Hematopoietic multipotent progenitor cell treated with erythropoietin and hydrocortisone succinate and interleukin-3 and kit ligand, for 6 days (in vitro differentiated cells): ENCODE measurements at regions not wholly inside any gene's neighbourhood (a gene's known extent, or its start where the extent isn't known, plus 50 kb on each side); places are given as distances from the start of the nearest gene placed in this dataset.
"Not testable (repeated sequence)": the region's sequence is repeated elsewhere in the genome, so short reads cannot be mapped to it uniquely, and the experiment has no call there.

ENCODE experiments used
- DNase-seq: peaks from one replicate; pipeline ENCODE4 v3.0.0-alpha.2; 2015

DNA sequence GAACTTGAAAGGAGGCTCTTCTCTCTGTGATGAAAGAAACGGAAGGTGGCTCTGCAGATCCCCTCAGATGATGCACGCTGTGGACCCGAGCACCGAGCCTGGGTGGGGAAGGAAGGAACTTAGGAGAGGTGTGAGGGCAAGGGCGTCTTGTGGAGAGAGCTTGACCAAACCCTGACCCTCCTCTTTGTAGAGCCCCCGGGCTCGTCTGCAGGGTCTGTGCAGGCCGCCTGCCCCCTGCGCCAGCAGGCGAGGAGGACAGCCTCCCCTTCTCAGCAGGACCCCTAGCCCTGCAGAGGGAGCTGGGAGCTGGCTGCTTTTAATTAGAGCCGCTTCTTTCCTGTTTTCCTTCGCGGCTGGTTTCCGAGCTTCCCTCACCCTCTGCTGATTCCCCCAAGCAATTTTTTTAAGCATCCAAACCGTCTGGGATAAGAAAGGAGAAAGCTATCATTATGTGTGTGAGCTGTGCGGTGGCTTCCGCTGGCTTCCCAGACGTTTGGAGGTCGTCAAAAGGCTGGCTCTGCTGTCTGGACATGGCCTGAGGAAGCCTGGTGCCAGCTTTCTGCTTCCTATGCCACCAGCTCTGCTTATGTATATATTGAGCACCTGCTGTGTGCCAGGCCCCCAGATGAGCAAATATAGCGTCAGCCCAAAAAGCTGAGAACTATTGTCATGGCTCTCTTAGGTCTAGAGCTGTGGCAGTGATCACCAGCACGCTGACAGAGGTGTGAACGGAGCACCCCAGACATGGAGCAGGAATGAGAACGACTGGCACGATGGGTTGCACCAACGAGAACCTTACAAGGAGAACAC is 160.2 kb upstream of the IRF2BP2 start:
- no peak for DNase-seq

GRCh38 chr1:234769284-234769985 is 159.5 kb upstream of the IRF2BP2 start:
- DNase-seq = no peak

DNA sequence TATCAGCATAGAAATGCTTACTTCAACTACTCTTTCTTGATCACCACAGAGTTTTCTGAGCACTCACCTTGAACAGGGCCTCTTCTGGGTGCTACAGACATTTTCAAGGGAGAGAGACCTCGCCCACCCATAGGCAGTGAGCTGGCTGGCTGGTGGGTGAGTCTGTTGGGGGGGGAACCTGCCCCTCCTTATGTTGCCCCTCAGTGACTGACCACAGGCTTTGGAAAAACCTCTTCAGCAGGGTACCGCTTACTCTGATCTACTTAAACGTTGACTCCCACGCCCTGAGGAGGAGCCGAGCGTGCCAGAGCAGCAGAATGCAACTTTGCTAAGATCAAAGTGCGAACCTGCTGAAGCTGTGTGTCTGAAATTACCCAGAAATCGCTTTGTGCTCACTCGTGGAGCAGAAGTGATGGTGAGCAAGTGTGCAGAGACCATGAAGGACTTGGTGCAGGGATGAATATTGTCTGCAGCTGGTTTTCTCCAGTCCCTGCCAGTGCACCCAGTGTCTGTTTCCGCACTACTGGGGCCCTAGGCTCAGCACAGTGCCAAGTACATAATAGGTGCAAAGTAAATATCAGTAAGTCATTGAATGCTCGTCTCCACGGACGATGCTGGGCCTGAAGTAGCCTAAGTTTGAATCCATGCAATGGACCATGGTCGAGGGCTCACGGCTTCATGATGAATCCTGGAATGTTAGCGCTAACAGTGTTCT is 158.7 kb upstream of the IRF2BP2 start:
- DNase-seq = no peak

GRCh38 chr1:234768171-234768568 is 158.2 kb upstream of the IRF2BP2 start:
- DNase-seq = no peak

DNA sequence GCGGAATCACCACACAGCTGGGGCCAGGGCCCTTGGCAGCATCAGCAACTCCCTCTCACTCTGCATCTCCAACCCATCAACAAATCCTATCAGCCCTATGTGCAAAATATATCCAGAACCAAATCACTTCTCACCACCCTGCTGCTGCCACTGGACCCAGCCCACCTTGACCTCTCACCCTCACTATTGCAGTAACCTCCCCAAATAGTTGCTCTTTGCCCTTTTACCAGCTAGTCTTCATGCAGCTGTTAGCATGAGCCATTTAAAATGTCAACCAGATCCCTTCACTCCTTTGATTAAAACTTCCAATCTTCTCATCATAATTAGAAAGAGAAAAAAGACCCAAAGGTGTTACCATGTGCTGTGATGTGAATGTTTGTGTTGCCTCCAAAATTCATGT is 155.7 kb upstream of the IRF2BP2 start:
- no peak for DNase-seq

GRCh38 chr1:234765181-234765580 is 155.2 kb upstream of the IRF2BP2 start:
- no peak for DNase-seq

GRCh38 chr1:234763910-234764309 is 153.9 kb upstream of the IRF2BP2 start:
- DNase-seq = no peak

GRCh38 chr1:234763367-234763766 is 153.4 kb upstream of the IRF2BP2 start:
- DNase-seq = peak; percentile 56

DNA sequence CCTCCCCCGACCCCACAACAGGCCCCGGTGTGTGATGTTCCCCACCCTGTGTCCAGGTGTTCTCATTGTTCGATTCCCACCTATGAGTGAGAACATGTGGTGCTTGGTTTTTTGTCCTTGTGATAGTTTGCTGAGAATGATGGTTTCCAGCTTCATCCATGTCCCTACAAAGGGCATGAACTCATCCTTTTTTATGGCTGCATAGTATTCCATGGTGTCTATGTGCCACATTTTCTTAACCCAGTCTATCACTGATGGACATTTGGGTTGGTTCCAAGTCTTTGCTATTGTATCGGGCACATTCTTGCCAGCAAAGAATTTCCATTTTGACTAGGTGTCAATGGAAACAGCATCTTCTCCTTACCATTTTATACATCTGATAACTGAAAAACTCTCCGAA is 152.1 kb upstream of the IRF2BP2 start:
- DNase-seq = not testable (repeated sequence)

GRCh38 chr1:234760303-234760723 is 150.3 kb upstream of the IRF2BP2 start:
- DNase-seq = no peak

GRCh38 chr1:234759888-234760287 is 149.9 kb upstream of the IRF2BP2 start:
- no peak for DNase-seq

GRCh38 chr1:234758851-234759250 is 148.9 kb upstream of the IRF2BP2 start:
- DNase-seq = no peak

DNA sequence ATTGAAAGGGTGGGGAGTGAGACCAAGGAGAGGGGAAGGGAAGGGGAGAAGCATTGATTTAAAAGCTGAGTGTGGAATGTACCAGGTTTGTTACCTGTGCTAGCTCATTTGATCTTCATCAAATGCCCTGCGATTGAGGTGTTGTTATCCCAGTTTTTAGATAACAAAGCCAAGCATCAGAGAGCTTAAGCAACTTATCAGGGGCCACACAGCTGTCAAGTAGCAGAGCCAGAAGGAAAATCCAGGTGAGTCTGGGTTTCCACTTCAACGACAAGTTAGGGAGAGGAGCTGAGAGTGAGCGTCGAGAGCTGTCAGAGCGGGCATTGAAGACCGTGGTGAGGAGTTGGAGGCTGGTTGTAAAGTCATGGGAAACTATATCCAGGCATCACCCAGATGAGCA is 146.9 kb upstream of the IRF2BP2 start:
- DNase-seq = no peak

GRCh38 chr1:234756066-234756774 is 146.2 kb upstream of the IRF2BP2 start:
- DNase-seq = no peak

GRCh38 chr1:234755449-234755863 is 145.5 kb upstream of the IRF2BP2 start:
- peak; percentile 87 for DNase-seq

DNA sequence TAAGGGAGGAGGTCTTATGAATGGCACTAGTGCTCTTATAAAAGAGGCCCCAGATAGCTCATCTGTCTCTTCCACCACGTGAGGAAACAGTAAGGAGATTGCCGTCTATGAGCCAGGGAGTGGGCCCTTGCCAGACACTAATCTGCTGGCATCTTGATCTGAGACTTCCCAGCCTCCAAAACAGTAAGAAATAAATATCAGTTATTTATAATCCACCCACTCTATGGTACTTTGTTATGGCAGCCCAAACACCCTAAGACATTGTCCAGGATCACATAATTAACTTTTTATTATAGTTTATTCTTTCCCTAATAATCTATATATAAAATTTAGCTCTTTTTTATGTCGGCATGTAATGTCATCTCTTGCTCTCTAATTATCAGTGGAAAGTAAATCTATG is 144.0 kb upstream of the IRF2BP2 start:
- DNase-seq = no peak

DNA sequence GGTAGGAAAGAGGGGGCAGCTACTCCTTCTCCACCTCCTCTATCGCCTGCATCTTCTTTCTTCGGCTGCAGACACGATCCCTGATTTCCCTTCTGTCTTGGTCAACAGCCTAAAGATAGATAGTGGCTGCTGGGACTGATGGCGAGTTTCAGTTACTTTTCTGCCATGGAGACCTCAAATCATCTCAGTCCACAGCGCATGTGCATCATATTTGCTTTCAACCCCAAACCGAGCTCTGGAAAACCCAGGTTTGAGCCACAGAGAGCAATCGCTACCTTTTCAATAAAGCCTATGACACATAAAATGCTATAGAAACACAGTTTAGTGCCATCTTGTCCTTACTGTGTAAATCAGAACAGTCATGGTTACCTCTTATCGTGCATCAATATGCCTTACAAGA is 142.9 kb upstream of the IRF2BP2 start:
- no peak for DNase-seq

DNA sequence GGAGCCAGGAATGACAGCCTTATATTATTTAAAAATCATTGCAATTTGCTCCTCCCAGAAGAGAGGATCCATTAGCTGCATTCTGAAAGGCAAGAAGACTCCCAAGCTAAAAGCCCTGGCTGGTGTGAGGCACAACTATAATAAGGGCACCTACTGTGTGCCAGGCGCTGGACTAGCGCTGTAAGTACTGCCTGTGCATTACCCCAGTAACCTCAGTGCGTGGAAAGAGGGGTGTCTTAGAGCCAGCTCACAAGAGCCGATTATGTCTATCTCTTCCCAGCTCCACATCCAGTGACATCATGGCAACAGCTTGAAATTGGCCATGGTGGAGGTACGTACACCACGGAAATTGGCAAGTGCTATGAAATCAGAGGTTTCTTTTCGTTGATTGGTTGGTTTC is 141.7 kb upstream of the IRF2BP2 start:
- no peak for DNase-seq

GRCh38 chr1:234750922-234751627 is 141.1 kb upstream of the IRF2BP2 start:
- peak; percentile 56 for DNase-seq

DNA sequence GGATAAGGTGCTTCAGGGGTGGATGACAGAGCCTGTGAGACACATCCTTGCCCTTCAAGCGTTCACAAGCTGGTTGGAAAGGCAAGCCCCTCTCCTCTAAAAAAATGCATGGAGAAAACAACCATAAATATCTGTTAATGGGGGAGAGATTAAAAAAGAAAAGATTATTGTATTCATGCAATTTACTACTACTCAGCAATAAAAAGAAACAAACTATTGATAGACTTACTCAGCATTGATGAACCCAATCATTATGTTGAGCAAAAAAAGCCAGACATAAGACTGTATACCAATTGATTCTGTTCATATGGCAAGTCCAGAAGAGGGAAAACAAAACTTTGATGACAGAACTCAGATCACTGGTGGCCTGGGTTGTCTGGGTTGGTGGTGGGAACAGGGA is 138.7 kb upstream of the IRF2BP2 start:
- no peak for DNase-seq

DNA sequence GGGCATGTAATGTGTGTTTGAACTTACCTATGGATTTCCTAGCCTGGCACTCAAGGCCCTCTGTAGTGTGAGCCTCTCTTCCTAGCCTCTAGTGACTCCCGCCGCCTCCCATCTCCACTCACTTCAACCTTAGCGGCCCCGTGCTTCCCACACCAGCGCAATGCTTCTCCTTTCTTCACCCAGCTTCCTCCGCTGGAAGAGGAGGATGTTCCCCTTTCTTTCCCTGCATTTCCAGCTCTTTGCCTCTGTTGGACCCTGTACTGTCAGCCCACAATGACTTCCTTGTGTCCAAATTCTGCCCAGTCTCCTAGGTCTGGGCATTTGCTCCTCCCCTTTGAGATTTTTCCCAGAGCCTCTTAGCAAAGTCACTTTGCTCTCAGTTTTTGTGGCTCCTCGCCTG is 138.1 kb upstream of the IRF2BP2 start:
- no peak for DNase-seq

- DNase-seq = no peak
These were observed 136.8 kb upstream of the IRF2BP2 start for GRCh38 chr1:234746798-234747196.
